DND-41 (cell line): ENCODE measurements at regions not wholly inside any gene's neighbourhood (a gene's known extent, or its start where the extent isn't known, plus 50 kb on each side); places are given as distances from the start of the nearest gene placed in this dataset.

Source experiments
- ATAC-seq: fragments of 200-7000 bp; cut with Tn5 transposase; 3 replicates; pipeline ENCODE4 v1.9.1; 2021; ENCODE audit warnings: low read depth; ENCODE audit not compliant: insufficient read depth
- DNase-seq: peaks from one replicate; pipeline ENCODE4 v3.0.0-alpha.2; 2020
- H2AFZ ChIP-seq: 2 replicates; pipeline ENCODE4 v1.6.0; 2012; ENCODE audit warnings: low read depth, low read length
- H3K27ac ChIP-seq: 2 replicates; pipeline ENCODE4 v1.5.1; 2012; ENCODE audit warnings: low read length, inconsistent platforms
- H3K27me3 ChIP-seq: fragments of 200-600 bp; sonication (generic); 2 replicates; pipeline ENCODE4 v1.6.0; 2012; ENCODE audit warnings: low read length, mild to moderate bottlenecking, inconsistent platforms; ENCODE audit not compliant: insufficient read depth, poor library complexity
- H3K36me3 ChIP-seq: 2 replicates; pipeline ENCODE4 v1.5.1; 2012; ENCODE audit warnings: low read length, inconsistent platforms; ENCODE audit not compliant: insufficient read depth
- H3K4me1 ChIP-seq: 2 replicates; pipeline ENCODE4 v1.5.1; 2012; ENCODE audit warnings: mild to moderate bottlenecking, low read length; ENCODE audit not compliant: insufficient read depth
- H3K4me2 ChIP-seq: 2 replicates; pipeline ENCODE4 v1.6.0; 2012; ENCODE audit warnings: mild to moderate bottlenecking, moderate library complexity, low read length, inconsistent platforms; ENCODE audit not compliant: insufficient read depth
- H3K4me3 ChIP-seq, 2 experiments: fragments of 200-600 bp in 1 of 2; shearing (Covaris generic) in 1 of 2; 2 replicates each; pipeline ENCODE4 v1.5.1; 2012 to 2016; ENCODE audit warnings: inconsistent platforms in 2 of 2, low read length in 2 of 2, mild to moderate bottlenecking in 2 of 2, low read depth in 1 of 2, moderate library complexity in 1 of 2
- H3K79me2 ChIP-seq: 2 replicates; pipeline ENCODE4 v1.6.0; 2012; ENCODE audit warnings: low read length, inconsistent platforms; ENCODE audit not compliant: insufficient read depth
- H3K9ac ChIP-seq: 2 replicates; pipeline ENCODE4 v1.6.0; 2012; ENCODE audit warnings: low read depth, mild to moderate bottlenecking, inconsistent platforms, low read length, moderate library complexity
- H3K9me3 ChIP-seq: 2 replicates; pipeline ENCODE4 v1.5.1; 2012; ENCODE audit warnings: low read length, moderate library complexity, mild to moderate bottlenecking, inconsistent platforms; ENCODE audit not compliant: insufficient read depth, severe bottlenecking
- H4K20me1 ChIP-seq: 2 replicates; pipeline ENCODE4 v1.6.0; 2012; ENCODE audit warnings: low read length; ENCODE audit not compliant: insufficient read depth
- EZH2 ChIP-seq: IDR thresholded peaks from 3 replicates; pipeline ENCODE4 v1.6.1; 2012; ENCODE audit warnings: borderline replicate concordance, low read depth, mild to moderate bottlenecking, moderate library complexity, low read length, inconsistent platforms; ENCODE audit not compliant: severe bottlenecking
- TF ChIP-seq, protein P1 (sequence below): IDR thresholded peaks from 2 replicates; pipeline ENCODE4 v1.5.1; 2012; ENCODE audit warnings: borderline replicate concordance, low read length, moderate library complexity, mild to moderate bottlenecking; ENCODE audit not compliant: poor library complexity, severe bottlenecking; ENCODE audit errors: extremely low read depth

- no peaks in the 10 kb centered on the region for H3K79me2 ChIP-seq
- H3K9me3 ChIP-seq, result no peaks in the 10 kb centered on the region
- no peak for DNase-seq
- TF ChIP-seq EZH2, result no peak
- TF ChIP-seq, protein P1, sequence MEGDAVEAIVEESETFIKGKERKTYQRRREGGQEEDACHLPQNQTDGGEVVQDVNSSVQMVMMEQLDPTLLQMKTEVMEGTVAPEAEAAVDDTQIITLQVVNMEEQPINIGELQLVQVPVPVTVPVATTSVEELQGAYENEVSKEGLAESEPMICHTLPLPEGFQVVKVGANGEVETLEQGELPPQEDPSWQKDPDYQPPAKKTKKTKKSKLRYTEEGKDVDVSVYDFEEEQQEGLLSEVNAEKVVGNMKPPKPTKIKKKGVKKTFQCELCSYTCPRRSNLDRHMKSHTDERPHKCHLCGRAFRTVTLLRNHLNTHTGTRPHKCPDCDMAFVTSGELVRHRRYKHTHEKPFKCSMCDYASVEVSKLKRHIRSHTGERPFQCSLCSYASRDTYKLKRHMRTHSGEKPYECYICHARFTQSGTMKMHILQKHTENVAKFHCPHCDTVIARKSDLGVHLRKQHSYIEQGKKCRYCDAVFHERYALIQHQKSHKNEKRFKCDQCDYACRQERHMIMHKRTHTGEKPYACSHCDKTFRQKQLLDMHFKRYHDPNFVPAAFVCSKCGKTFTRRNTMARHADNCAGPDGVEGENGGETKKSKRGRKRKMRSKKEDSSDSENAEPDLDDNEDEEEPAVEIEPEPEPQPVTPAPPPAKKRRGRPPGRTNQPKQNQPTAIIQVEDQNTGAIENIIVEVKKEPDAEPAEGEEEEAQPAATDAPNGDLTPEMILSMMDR, result no peak
- no peaks in the 10 kb centered on the region for H4K20me1 ChIP-seq
- no peak for ATAC-seq
- no peak overlapping the region for H3K4me3 ChIP-seq
- no peaks in the 10 kb centered on the region for H3K4me1 ChIP-seq
- H3K36me3 ChIP-seq, result no peaks in the 10 kb centered on the region
- no peaks in the 10 kb centered on the region for H3K27me3 ChIP-seq
- H3K27ac ChIP-seq, result no peak overlapping the region
- H3K4me2 ChIP-seq, result no peak overlapping the region
- H2AFZ ChIP-seq, result no peak overlapping the region
- no peak overlapping the region for H3K9ac ChIP-seq
Measured at GRCh38 chr1:80349218-80349617, 1342.7 kb upstream of the ADGRL4 start.

DNA sequence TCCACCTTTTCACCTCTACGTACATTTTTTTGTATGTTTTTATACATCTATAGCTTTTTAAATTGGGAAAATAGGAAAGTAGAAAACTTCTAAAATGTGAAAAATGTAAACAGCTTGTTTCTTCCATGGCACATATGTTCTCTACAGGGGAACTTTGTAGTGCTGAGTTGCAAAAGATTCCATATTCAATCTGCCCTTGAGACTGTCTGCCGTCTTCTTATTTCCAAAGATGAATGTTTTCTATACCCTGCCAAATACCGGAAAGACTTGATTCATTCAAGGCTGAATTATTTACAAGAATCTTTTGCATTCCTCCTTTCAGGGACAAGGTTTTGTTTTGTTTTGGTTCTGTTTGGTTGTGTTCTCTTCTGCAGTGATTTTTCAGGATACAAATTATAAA, 1334.5 kb upstream of the ADGRL4 start:
- DNase-seq, result no peak
- no peak for TF ChIP-seq EZH2
- TF ChIP-seq, protein P1, result no peak
- ATAC-seq, result no peak
- H3K27me3 ChIP-seq, result no peaks in the 10 kb centered on the region
- H3K27ac ChIP-seq, result no peak overlapping the region
- no peaks in the 10 kb centered on the region for H3K36me3 ChIP-seq
- H2AFZ ChIP-seq, result no peak overlapping the region
- H3K4me2 ChIP-seq, result no peak overlapping the region
- H3K9ac ChIP-seq, result no peak overlapping the region
- H3K9me3 ChIP-seq, result no peaks in the 10 kb centered on the region
- H3K4me3 ChIP-seq, result no peak overlapping the region
- H3K4me1 ChIP-seq, result no peaks in the 10 kb centered on the region
- no peaks in the 10 kb centered on the region for H4K20me1 ChIP-seq
- H3K79me2 ChIP-seq, result no peaks in the 10 kb centered on the region

DNA sequence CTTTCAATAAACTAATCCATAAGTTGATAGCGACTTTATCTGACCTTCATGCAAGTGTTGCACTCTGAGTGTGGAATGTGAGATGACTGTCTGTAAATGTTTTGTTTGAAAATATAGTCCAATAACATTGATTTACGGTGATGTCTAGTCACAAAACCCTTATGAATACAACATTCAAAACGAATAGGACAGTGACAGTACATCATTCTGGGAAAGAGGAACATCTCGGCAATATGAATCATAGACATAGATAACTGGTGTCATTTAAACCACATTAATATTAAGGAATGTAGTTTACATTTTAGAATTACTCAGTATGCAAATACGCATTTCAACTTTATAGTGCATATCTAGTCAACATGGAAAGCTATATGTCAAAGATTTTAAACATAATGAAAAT, 1311.6 kb upstream of the ADGRL4 start:
- H3K9me3 ChIP-seq, result no peaks in the 10 kb centered on the region
- H2AFZ ChIP-seq, result no peak overlapping the region
- TF ChIP-seq EZH2, result no peak
- TF ChIP-seq, protein P1, result no peak
- no peak overlapping the region for H3K27ac ChIP-seq
- ATAC-seq (no peak), DNase-seq (no peak)
- no peak overlapping the region for H3K4me3 ChIP-seq
- no peaks in the 10 kb centered on the region for H3K4me1 ChIP-seq
- H3K9ac ChIP-seq, result no peak overlapping the region
- H3K36me3 ChIP-seq, result no peaks in the 10 kb centered on the region
- H3K27me3 ChIP-seq, result no peaks in the 10 kb centered on the region
- H4K20me1 ChIP-seq, result no peaks in the 10 kb centered on the region
- no peak overlapping the region for H3K4me2 ChIP-seq
- no peaks in the 10 kb centered on the region for H3K79me2 ChIP-seq

DNA sequence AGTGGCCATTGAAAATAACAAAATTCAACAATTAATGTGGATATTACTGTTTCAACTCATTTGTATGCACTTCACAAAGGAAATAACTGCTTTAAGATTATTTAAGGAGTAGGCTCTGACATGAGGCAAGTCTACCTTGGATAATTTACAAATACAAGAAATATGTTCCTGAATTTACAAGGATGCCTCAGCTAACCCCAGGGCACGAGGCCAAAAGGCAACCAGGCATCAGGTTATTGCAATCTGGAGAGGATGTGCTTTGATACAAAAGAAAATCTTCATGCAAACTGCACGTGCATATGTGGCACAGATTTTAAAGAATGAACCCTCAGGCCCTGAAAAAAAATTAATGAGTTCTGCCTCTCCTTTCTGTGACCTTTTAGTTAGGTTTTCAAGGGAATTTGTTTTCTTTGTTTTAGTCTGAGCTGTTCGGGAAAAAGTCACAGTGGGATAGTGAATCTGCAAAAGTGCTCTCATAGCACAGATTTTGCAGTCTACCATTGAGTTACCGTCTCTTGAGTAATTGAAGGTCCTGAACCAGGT, 1304.2 kb upstream of the ADGRL4 start:
- H3K27me3 ChIP-seq, result no peaks in the 10 kb centered on the region
- no peaks in the 10 kb centered on the region for H3K79me2 ChIP-seq
- no peak overlapping the region for H2AFZ ChIP-seq
- DNase-seq, result no peak
- H3K9ac ChIP-seq, result no peak overlapping the region
- no peak overlapping the region for H3K27ac ChIP-seq
- H3K9me3 ChIP-seq, result no peaks in the 10 kb centered on the region
- no peak for TF ChIP-seq EZH2
- TF ChIP-seq, protein P1, result no peak
- no peak overlapping the region for H3K4me3 ChIP-seq
- H3K4me1 ChIP-seq, result no peaks in the 10 kb centered on the region
- ATAC-seq, result no peak
- H4K20me1 ChIP-seq, result no peaks in the 10 kb centered on the region
- no peaks in the 10 kb centered on the region for H3K36me3 ChIP-seq
- no peak overlapping the region for H3K4me2 ChIP-seq
